Endothelial cell (in vitro differentiated cells): ENCODE measurements at regions not wholly inside any gene's neighbourhood (a gene's known extent, or its start where the extent isn't known, plus 50 kb on each side); places are given as distances from the start of the nearest gene placed in this dataset.
"Not testable (repeated sequence)": the region's sequence is repeated elsewhere in the genome, so short reads cannot be mapped to it uniquely, and the experiment has no call there.

ENCODE experiments used
- DNase-seq: peaks from one replicate; pipeline ENCODE4 v3.0.0; 2021; ENCODE audit warnings: low spot score
- H3K27ac Mint-ChIP-seq: one replicate; pipeline ENCODE4 v1.8.0; 2021; ENCODE audit warnings: mixed read lengths, inconsistent platforms; ENCODE audit not compliant: unreplicated experiment
- H3K27me3 Mint-ChIP-seq: one replicate; pipeline ENCODE4 v1.8.0; 2021; ENCODE audit warnings: mild to moderate bottlenecking, moderate library complexity, mixed read lengths, inconsistent platforms; ENCODE audit not compliant: unreplicated experiment
- H3K36me3 Mint-ChIP-seq: one replicate; pipeline ENCODE4 v1.8.0; 2021; ENCODE audit warnings: mild to moderate bottlenecking, low read depth, mixed read lengths, inconsistent platforms; ENCODE audit not compliant: unreplicated experiment
- H3K4me1 Mint-ChIP-seq: one replicate; pipeline ENCODE4 v1.8.0; 2021; ENCODE audit warnings: mild to moderate bottlenecking, mixed read lengths, inconsistent platforms; ENCODE audit not compliant: unreplicated experiment
- H3K4me3 Mint-ChIP-seq: one replicate; pipeline ENCODE4 v1.8.0; 2021; ENCODE audit warnings: mild to moderate bottlenecking, mixed read lengths, inconsistent platforms; ENCODE audit not compliant: unreplicated experiment
- H3K9me3 Mint-ChIP-seq: one replicate; pipeline ENCODE4 v1.8.0; 2021; ENCODE audit warnings: mixed read lengths, inconsistent platforms; ENCODE audit not compliant: unreplicated experiment
- CTCF ChIP-seq: fragments of 200-600 bp; sonication (generic); IDR thresholded peaks from one replicate; pipeline ENCODE4 v1.5.0; 2021; ENCODE audit warnings: antibody characterized with exemption; ENCODE audit not compliant: unreplicated experiment

GRCh38 chr10:65042496-65042895, 1521.3 kb downstream of the REEP3 start:
- H3K36me3 Mint-ChIP-seq = no peaks in the 10 kb centered on the region
- no peak for DNase-seq
- peaks cover 2% of the 10 kb centered on the region for H3K27me3 Mint-ChIP-seq
- H3K4me3 Mint-ChIP-seq = no peak overlapping the region
- TF ChIP-seq CTCF = no peak
- H3K4me1 Mint-ChIP-seq = no peaks in the 10 kb centered on the region
- no peaks in the 10 kb centered on the region for H3K9me3 Mint-ChIP-seq
- no peak overlapping the region for H3K27ac Mint-ChIP-seq

GRCh38 chr10:65046831-65047230, 1525.6 kb downstream of the REEP3 start:
- no peak for TF ChIP-seq CTCF
- Mint-ChIP-seq H3K36me3 (no peaks in the 10 kb centered on the region), H3K27ac (no peak overlapping the region), H3K4me1 (no peaks in the 10 kb centered on the region), H3K27me3 (no peaks in the 10 kb centered on the region), H3K9me3 (no peaks in the 10 kb centered on the region), H3K4me3 (no peak overlapping the region)
- no peak for DNase-seq

- H3K9me3 Mint-ChIP-seq, H3K4me1 Mint-ChIP-seq, H3K36me3 Mint-ChIP-seq, H3K27ac Mint-ChIP-seq, H3K4me3 Mint-ChIP-seq, H3K27me3 Mint-ChIP-seq, DNase-seq: not testable (repeated sequence)
These were observed 1530.9 kb downstream of the REEP3 start for GRCh38 chr10:65052111-65052510.

- H3K27me3 Mint-ChIP-seq, H3K36me3 Mint-ChIP-seq, H3K4me3 Mint-ChIP-seq, H3K9me3 Mint-ChIP-seq, DNase-seq, H3K4me1 Mint-ChIP-seq: not testable (repeated sequence)
- peak overlapping the region; percentile 50 for H3K27ac Mint-ChIP-seq
These were observed 1532.2 kb downstream of the REEP3 start for GRCh38 chr10:65053397-65053796.

- H3K4me1 Mint-ChIP-seq = not testable (repeated sequence)
These were observed 1532.7 kb downstream of the REEP3 start for GRCh38 chr10:65053831-65054351.

GRCh38 chr10:65054701-65055100, 1533.5 kb downstream of the REEP3 start:
- H3K9me3 Mint-ChIP-seq, H3K36me3 Mint-ChIP-seq, H3K4me1 Mint-ChIP-seq, H3K27ac Mint-ChIP-seq, H3K4me3 Mint-ChIP-seq, H3K27me3 Mint-ChIP-seq, DNase-seq: not testable (repeated sequence)

More at GRCh38 chr10:65053831-65054351, 1532.7 kb downstream of the REEP3 start:
- H3K27me3 Mint-ChIP-seq, H3K36me3 Mint-ChIP-seq, H3K9me3 Mint-ChIP-seq, H3K4me3 Mint-ChIP-seq, DNase-seq, H3K27ac Mint-ChIP-seq: not testable (repeated sequence)

GRCh38 chr10:65065278-65065677, 1544.1 kb downstream of the REEP3 start:
- Mint-ChIP-seq H3K9me3 (no peaks in the 10 kb centered on the region), H3K4me1 (no peaks in the 10 kb centered on the region), H3K36me3 (no peaks in the 10 kb centered on the region), H3K4me3 (no peak overlapping the region), H3K27ac (no peak overlapping the region), H3K27me3 (no peaks in the 10 kb centered on the region)
- TF ChIP-seq CTCF = no peak
- no peak for DNase-seq
